AG04450 (cell line): ENCODE measurements at regions not wholly inside any gene's neighbourhood (a gene's known extent, or its start where the extent isn't known, plus 50 kb on each side); places are given as distances from the start of the nearest gene placed in this dataset.

Source experiments
- CTCF ChIA-PET: fragments of 300-600, 350-600 bp; formaldehyde crosslinking; extraction: SDS; loops from one replicate; lab custom pipeline; 2022; ENCODE audit warnings: antibody characterized with exemption, inconsistent platforms; lab: Charles Lee
- POLR2A ChIA-PET: fragments of 350-600 bp; formaldehyde crosslinking; extraction: SDS; loops from one replicate; lab custom pipeline; 2021; ENCODE audit warnings: antibody characterized with exemption, inconsistent platforms; lab: Yijun Ruan, JAX
- DNase-seq: peaks from one replicate; pipeline ENCODE4 v3.0.0-alpha.2; 2011; ENCODE audit warnings: low read depth, low spot score
- H3K27ac ChIP-seq: one replicate; pipeline ENCODE4 v1.5.1; 2012; ENCODE audit warnings: low read depth, low read length, control low read depth
- H3K27me3 ChIP-seq: one replicate; pipeline ENCODE4 v1.6.0; 2012; ENCODE audit warnings: low read length; ENCODE audit not compliant: control insufficient read depth, insufficient read depth
- H3K4me3 ChIP-seq: 2 replicates; pipeline ENCODE4 v1.5.1; 2011; ENCODE audit warnings: mild to moderate bottlenecking, low read depth, low read length, control low read depth
- H3K9me3 ChIP-seq: 2 replicates; pipeline ENCODE4 v1.5.1; 2012; ENCODE audit warnings: low read length; ENCODE audit not compliant: control insufficient read depth, insufficient read depth
- TF ChIP-seq, protein P1 (sequence below): IDR thresholded peaks from 2 replicates; pipeline ENCODE4 v1.5.1; 2011; ENCODE audit warnings: low read depth, low read length, control low read depth, inconsistent platforms

DNA sequence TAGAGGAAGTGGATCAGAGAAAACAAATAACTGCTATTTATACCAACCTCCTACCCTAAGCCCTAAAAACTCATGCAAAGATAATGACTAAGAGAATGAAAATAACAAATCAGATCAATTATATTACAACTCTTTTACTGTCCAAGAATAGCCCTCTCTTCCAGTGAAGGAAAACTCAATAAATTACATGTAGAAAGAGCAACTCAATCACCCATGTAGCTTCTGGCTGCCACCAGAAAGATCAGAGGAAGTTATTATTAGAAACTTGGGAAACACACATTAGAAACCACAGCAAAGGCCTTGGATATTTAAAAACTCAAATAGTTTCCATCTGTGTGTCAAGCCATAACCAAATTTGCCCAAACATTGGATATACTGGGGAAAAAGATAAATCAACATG is 134.0 kb upstream of the TARS1 start:
- TF ChIP-seq, protein P1, sequence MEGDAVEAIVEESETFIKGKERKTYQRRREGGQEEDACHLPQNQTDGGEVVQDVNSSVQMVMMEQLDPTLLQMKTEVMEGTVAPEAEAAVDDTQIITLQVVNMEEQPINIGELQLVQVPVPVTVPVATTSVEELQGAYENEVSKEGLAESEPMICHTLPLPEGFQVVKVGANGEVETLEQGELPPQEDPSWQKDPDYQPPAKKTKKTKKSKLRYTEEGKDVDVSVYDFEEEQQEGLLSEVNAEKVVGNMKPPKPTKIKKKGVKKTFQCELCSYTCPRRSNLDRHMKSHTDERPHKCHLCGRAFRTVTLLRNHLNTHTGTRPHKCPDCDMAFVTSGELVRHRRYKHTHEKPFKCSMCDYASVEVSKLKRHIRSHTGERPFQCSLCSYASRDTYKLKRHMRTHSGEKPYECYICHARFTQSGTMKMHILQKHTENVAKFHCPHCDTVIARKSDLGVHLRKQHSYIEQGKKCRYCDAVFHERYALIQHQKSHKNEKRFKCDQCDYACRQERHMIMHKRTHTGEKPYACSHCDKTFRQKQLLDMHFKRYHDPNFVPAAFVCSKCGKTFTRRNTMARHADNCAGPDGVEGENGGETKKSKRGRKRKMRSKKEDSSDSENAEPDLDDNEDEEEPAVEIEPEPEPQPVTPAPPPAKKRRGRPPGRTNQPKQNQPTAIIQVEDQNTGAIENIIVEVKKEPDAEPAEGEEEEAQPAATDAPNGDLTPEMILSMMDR: no peak
- DNase-seq: no peak
- Histone ChIP-seq H3K27me3 (no peaks in the 10 kb centered on the region), H3K9me3 (no peaks in the 10 kb centered on the region), H3K27ac (no peak overlapping the region), H3K4me3 (no peak overlapping the region)
- POLR2A ChIA-PET: no interaction called here
- CTCF ChIA-PET: no interaction called here

DNA sequence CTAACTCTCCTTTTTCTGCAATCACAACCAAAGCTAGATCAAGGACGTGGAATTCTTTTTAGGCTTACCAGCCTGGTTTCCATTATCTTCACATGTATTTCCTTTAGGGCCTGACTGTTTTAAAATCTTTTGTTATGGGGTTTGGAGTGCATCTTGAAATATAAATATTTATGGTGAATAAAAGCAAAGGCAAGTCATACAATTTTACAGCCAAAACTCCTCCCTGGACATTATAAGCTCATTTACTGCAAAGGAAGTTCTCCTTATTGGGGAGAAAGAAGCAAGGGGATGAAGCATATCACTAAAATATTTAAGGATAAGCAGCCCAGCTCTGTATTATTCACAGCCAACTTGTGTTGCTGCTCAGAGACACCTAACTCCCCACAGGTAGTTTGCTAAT is 132.2 kb upstream of the TARS1 start:
- no peaks in the 10 kb centered on the region for H3K27me3 ChIP-seq
- TF ChIP-seq, protein P1: no peak
- POLR2A ChIA-PET: no interaction called here
- no peaks in the 10 kb centered on the region for H3K9me3 ChIP-seq
- DNase-seq: no peak
- no peak overlapping the region for H3K4me3 ChIP-seq
- H3K27ac ChIP-seq: no peak overlapping the region
- CTCF ChIA-PET: interaction anchor here (0.6 to 2.9 kb wide), 2 partner anchors 9 to 36 kb away, joined by 3 to 44 read pairs; no protein-coding TSS in a partner anchor

DNA sequence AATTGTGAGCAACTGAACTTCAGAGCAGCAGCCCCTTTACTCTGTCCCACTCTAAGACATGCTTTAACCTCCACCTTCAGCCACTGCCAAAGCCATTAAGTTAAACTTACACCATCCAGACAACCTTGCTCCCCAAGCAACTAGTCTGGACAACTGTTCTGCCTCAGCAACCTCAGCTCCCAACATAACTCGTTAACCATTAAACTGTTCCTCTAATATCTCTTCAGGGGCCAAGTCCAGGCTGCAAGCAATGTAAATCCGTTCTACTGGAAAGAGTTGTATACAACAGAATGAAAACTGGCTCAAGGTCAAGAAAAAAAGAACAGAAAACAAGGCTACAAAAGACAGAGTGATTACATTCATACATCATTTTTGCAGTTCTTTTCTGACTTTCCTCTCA is 131.7 kb upstream of the TARS1 start:
- Histone ChIP-seq H3K27me3 (no peaks in the 10 kb centered on the region), H3K27ac (no peak overlapping the region), H3K4me3 (no peak overlapping the region), H3K9me3 (no peaks in the 10 kb centered on the region)
- POLR2A ChIA-PET: no interaction called here
- no peak for DNase-seq
- CTCF ChIA-PET: interaction anchor here (2.9 kb wide), 1 partner anchor 9 kb away, joined by 44 read pairs; no protein-coding TSS in a partner anchor
- TF ChIP-seq, protein P1: no peak

DNA sequence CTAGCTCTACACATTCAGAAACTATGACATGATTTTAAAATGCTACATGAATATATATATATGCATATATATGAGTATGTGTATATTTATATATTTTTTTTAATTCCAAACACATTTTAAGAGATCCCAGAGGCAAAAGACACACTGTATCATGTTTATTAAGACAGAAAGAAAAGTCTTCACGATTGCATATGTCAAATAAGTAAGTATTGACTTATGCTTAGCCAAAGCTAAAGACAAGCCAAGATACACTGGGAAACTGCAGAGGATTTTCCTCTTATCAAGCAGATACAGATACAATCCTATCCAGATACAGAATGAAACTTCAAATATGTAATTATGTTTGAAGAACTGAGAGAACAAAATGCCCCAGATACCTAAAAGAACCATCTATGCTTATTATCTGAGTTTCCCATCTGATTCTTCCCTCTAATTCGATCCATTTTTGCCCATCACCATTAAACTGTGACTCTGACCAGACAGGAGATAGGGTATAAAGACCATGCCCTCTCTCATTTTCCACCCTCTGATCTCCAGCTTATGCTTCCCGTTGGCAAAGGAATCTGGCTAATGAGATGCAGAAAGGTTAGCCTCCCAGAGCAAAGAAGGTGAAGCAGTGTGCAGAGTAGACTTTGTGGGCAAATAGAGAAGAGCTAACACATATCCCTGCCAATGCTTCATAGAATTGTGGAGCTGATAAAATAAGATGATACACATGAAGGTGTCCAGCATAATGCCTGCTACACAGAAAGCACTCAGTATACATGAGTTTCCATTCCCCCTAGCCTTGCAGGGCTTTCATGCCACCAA is 131.0 kb upstream of the TARS1 start:
- no peak overlapping the region for H3K4me3 ChIP-seq
- CTCF ChIA-PET: interaction anchor here (1.1 to 2.9 kb wide), 3 partner anchors 10 to 602 kb away, joined by 3 to 44 read pairs (median 3); no protein-coding TSS in a partner anchor
- DNase-seq: no peak

More for the DNA sequence above, 131.0 kb upstream of the TARS1 start:
- TF ChIP-seq, protein P1: no peak
- Histone ChIP-seq H3K27me3 (no peaks in the 10 kb centered on the region), H3K27ac (peak overlapping the region; percentile 65), H3K9me3 (no peaks in the 10 kb centered on the region)
- POLR2A ChIA-PET: interaction anchor here (0.7 kb wide), 2 partner anchors 54 to 466 kb away, joined by 3 read pairs; no protein-coding TSS in a partner anchor
